Small intestine (tissue), 7 donors: ENCODE measurements at regions not wholly inside any gene's neighbourhood (a gene's known extent, or its start where the extent isn't known, plus 50 kb on each side); places are given as distances from the start of the nearest gene placed in this dataset.

Experiments
- DNase-seq, 2 donors: peaks; one replicate each; pipeline versions ENCODE4 v3.0.0 to v3.0.0-alpha.2; 2013
- FAIRE-seq: peaks from 2 replicates; lab custom pipeline; 2012; peaks lifted over from hg19 to GRCh38; lab: Jason Lieb, UNC
- H3K27ac ChIP-seq, 3 donors: one replicate each; pipeline ENCODE4 v1.5.1; 2013; ENCODE audit warnings: low read length in 2 of 3, mild to moderate bottlenecking in 2 of 3, control low read depth in 1 of 3, inconsistent platforms in 1 of 3, low read depth in 1 of 3, moderate library complexity in 1 of 3
- H3K27me3 ChIP-seq, 3 donors: one replicate each; pipeline ENCODE4 v1.6.1; 2013; ENCODE audit warnings: low read length in 3 of 3, inconsistent platforms in 1 of 3; ENCODE audit not compliant: control insufficient read depth in 3 of 3, insufficient read depth in 3 of 3
- H3K36me3 ChIP-seq, 3 donors: one replicate each; pipeline ENCODE4 v1.6.1; 2013; ENCODE audit warnings: low read length in 3 of 3, inconsistent platforms in 1 of 3, low read depth in 1 of 3, mild to moderate bottlenecking in 1 of 3, moderate library complexity in 1 of 3; ENCODE audit not compliant: control insufficient read depth in 3 of 3, insufficient read depth in 2 of 3
- H3K4me1 ChIP-seq, 3 donors: one replicate each; pipeline ENCODE4 v1.6.1; 2013; ENCODE audit warnings: low read length in 2 of 3, inconsistent platforms in 1 of 3, low read depth in 1 of 3, mild to moderate bottlenecking in 1 of 3, moderate library complexity in 1 of 3; ENCODE audit not compliant: control insufficient read depth in 3 of 3, insufficient read depth in 2 of 3
- H3K4me3 ChIP-seq, 3 donors: one replicate each; pipeline ENCODE4 v1.5.1; 2013; ENCODE audit warnings: low read length in 3 of 3, control low read depth in 1 of 3, inconsistent platforms in 1 of 3, low read depth in 1 of 3, mild to moderate bottlenecking in 1 of 3, moderate library complexity in 1 of 3
- H3K9me3 ChIP-seq, 2 donors: one replicate each; pipeline ENCODE4 v1.6.1; 2013; ENCODE audit warnings: low read depth in 1 of 2, low read length in 1 of 2; ENCODE audit not compliant: control insufficient read depth in 2 of 2, insufficient read depth in 1 of 2
- WGBS, 3 donors: extraction: QIAGEN DNeasy Blood & Tissue Kit; methylation state at CpG; one replicate each; pipeline ENCODE4 v1.1.7; 2013; 5-methylcytosine and 5-hydroxymethylcytosine counted together
- donor health status: healthy with polysubstance abuse.
- donor health status: control.
- donor health status: control.
- donor health status: Bipolar disorder and iron deficiency.
- donor health status: healthy.

- no peak for FAIRE-seq
- 76 to 80% (median 79%) methylated on average over 6 of the region's 6 CpGs for WGBS, 3 donors
- H3K4me1 ChIP-seq = no peaks in the 10 kb centered on the region
- H3K36me3 ChIP-seq = no peaks in the 10 kb centered on the region
- H3K4me3 ChIP-seq = no peak overlapping the region
- H3K27ac ChIP-seq = no peak overlapping the region
- peaks cover 0 to 6% of the 10 kb centered on the region in 2 donors for H3K9me3 ChIP-seq
- no peaks in the 10 kb centered on the region for H3K27me3 ChIP-seq
- no peak for DNase-seq
These were observed 309.2 kb upstream of the IRX4 start for GRCh38 chr5:2191972-2192371.

- Histone ChIP-seq H3K27ac (no peak overlapping the region), H3K4me3 (no peak overlapping the region), H3K36me3 (no peaks in the 10 kb centered on the region), H3K27me3 (no peaks in the 10 kb centered on the region), H3K4me1 (no peaks in the 10 kb centered on the region), H3K9me3 (peaks cover 0 to 6% of the 10 kb centered on the region in 2 donors)
- FAIRE-seq = no peak
- DNase-seq = no peak
- 69 to 75% (median 74%) methylated on average over 9 of the region's 9 CpGs for WGBS, 3 donors
These were observed 307.8 kb upstream of the IRX4 start for GRCh38 chr5:2190549-2190948.

GRCh38 chr5:2188661-2189060, 305.9 kb upstream of the IRX4 start:
- Histone ChIP-seq H3K36me3 (no peaks in the 10 kb centered on the region), H3K27ac (no peak overlapping the region), H3K4me1 (no peaks in the 10 kb centered on the region), H3K9me3 (no peaks in the 10 kb centered on the region), H3K27me3 (no peaks in the 10 kb centered on the region), H3K4me3 (no peak overlapping the region)
- DNase-seq (no peak), FAIRE-seq (no peak)
- 81 to 85% (median 85%) methylated on average over 4 of the region's 4 CpGs for WGBS, 3 donors

- Histone ChIP-seq H3K4me3 (no peak overlapping the region), H3K27ac (no peak overlapping the region), H3K9me3 (no peaks in the 10 kb centered on the region), H3K36me3 (no peaks in the 10 kb centered on the region), H3K4me1 (no peaks in the 10 kb centered on the region), H3K27me3 (no peaks in the 10 kb centered on the region)
- DNase-seq (no peak), FAIRE-seq (no peak)
- 86 to 89% (median 88%) methylated on average over 7 of the region's 7 CpGs for WGBS, 3 donors
These were observed 305.4 kb upstream of the IRX4 start for GRCh38 chr5:2188137-2188536.

- 83 to 88% (median 84%) methylated on average over 10 of the region's 10 CpGs for WGBS, 3 donors
- Histone ChIP-seq H3K27ac (no peak overlapping the region), H3K4me3 (no peak overlapping the region), H3K4me1 (no peaks in the 10 kb centered on the region), H3K27me3 (no peaks in the 10 kb centered on the region), H3K9me3 (no peaks in the 10 kb centered on the region), H3K36me3 (no peaks in the 10 kb centered on the region)
- FAIRE-seq (no peak), DNase-seq (no peak)
These were observed 305.0 kb upstream of the IRX4 start for GRCh38 chr5:2187687-2188086.

GRCh38 chr5:2187156-2187555, 304.4 kb upstream of the IRX4 start:
- H3K4me1 ChIP-seq = no peaks in the 10 kb centered on the region
- no peak overlapping the region for H3K4me3 ChIP-seq
- no peak for FAIRE-seq
- 89 to 96% (median 95%) methylated on average over 11 of the region's 11 CpGs for WGBS, 3 donors
- H3K27ac ChIP-seq = no peak overlapping the region
- no peaks in the 10 kb centered on the region for H3K27me3 ChIP-seq
- no peaks in the 10 kb centered on the region for H3K9me3 ChIP-seq
- no peak for DNase-seq
- no peaks in the 10 kb centered on the region for H3K36me3 ChIP-seq

- WGBS, 3 donors = 85 to 88% (median 87%) methylated on average over 23 of the region's 23 CpGs
- Histone ChIP-seq H3K36me3 (no peaks in the 10 kb centered on the region), H3K9me3 (no peaks in the 10 kb centered on the region), H3K27me3 (no peaks in the 10 kb centered on the region), H3K4me1 (no peaks in the 10 kb centered on the region), H3K27ac (no peak overlapping the region), H3K4me3 (no peak overlapping the region)
- FAIRE-seq = no peak
- no peak for DNase-seq
These were observed 303.8 kb upstream of the IRX4 start for GRCh38 chr5:2186472-2187015.

GRCh38 chr5:2185646-2186471, 303.1 kb upstream of the IRX4 start:
- DNase-seq = no peak
- 66 to 81% (median 76%) methylated on average over 29 to 30 of the region's 30 CpGs for WGBS, 3 donors
- no peak for FAIRE-seq
- no peak overlapping the region for H3K4me3 ChIP-seq
- no peaks in the 10 kb centered on the region for H3K4me1 ChIP-seq
- H3K36me3 ChIP-seq = no peaks in the 10 kb centered on the region
- H3K9me3 ChIP-seq = no peaks in the 10 kb centered on the region
- H3K27me3 ChIP-seq = no peaks in the 10 kb centered on the region
- no peak overlapping the region for H3K27ac ChIP-seq
